H9 (cell line): ENCODE measurements at regions not wholly inside any gene's neighbourhood (a gene's known extent, or its start where the extent isn't known, plus 50 kb on each side); places are given as distances from the start of the nearest gene placed in this dataset.

ENCODE experiments used
- DNase-seq: peaks from one replicate; pipeline ENCODE4 v3.0.0-alpha.2; 2017
- H2AFZ ChIP-seq: one replicate; pipeline ENCODE4 v1.6.1; 2013; ENCODE audit warnings: mild to moderate bottlenecking, low read length, control low read depth, moderate library complexity
- H2AK5ac ChIP-seq: 2 replicates; pipeline ENCODE4 v1.6.1; 2013; ENCODE audit warnings: low read length, control low read depth, mixed read lengths; ENCODE audit not compliant: insufficient read length
- H2BK120ac ChIP-seq: one replicate; pipeline ENCODE4 v1.6.1; 2013; ENCODE audit warnings: low read depth, mild to moderate bottlenecking, low read length, control low read depth, inconsistent platforms; ENCODE audit not compliant: poor library complexity, severe bottlenecking
- H2BK12ac ChIP-seq: 2 replicates; pipeline ENCODE4 v1.6.1; 2013; ENCODE audit warnings: low read length, control low read depth, mixed read lengths, low read depth; ENCODE audit not compliant: insufficient read length
- H2BK15ac ChIP-seq: 2 replicates; pipeline ENCODE4 v1.6.1; 2013; ENCODE audit warnings: low read depth, low read length, control low read depth
- H2BK20ac ChIP-seq: one replicate; pipeline ENCODE4 v1.6.1; 2013; ENCODE audit warnings: low read depth, mild to moderate bottlenecking, low read length, control low read depth, inconsistent platforms; ENCODE audit not compliant: poor library complexity, severe bottlenecking
- H2BK5ac ChIP-seq: 2 replicates; pipeline ENCODE4 v1.6.1; 2013; ENCODE audit warnings: low read length, control low read depth, mixed read lengths; ENCODE audit not compliant: insufficient read length
- H3K14ac ChIP-seq: 2 replicates; pipeline ENCODE4 v1.6.1; 2013; ENCODE audit warnings: low read length, control low read depth; ENCODE audit not compliant: insufficient read depth
- H3K18ac ChIP-seq: 2 replicates; pipeline ENCODE4 v1.6.1; 2013; ENCODE audit warnings: low read depth, mild to moderate bottlenecking, mixed read lengths, low read length, control low read depth; ENCODE audit not compliant: insufficient read length
- H3K23ac ChIP-seq: 2 replicates; pipeline ENCODE4 v1.6.1; 2013; ENCODE audit warnings: low read length, control low read depth, mixed read lengths, low read depth; ENCODE audit not compliant: insufficient read length
- H3K23me2 ChIP-seq: 2 replicates; pipeline ENCODE4 v1.6.1; 2013; ENCODE audit warnings: low read depth, mild to moderate bottlenecking, mixed read lengths, low read length, control low read depth; ENCODE audit not compliant: insufficient read length, poor library complexity, severe bottlenecking
- H3K27ac ChIP-seq: 2 replicates; pipeline ENCODE4 v1.5.1; 2013; ENCODE audit warnings: low read length, control low read depth, mixed read lengths, low read depth; ENCODE audit not compliant: insufficient read length
- H3K27me3 ChIP-seq: 2 replicates; pipeline ENCODE4 v1.6.1; 2013; ENCODE audit warnings: low read length, control low read depth, inconsistent platforms; ENCODE audit not compliant: insufficient read depth
- H3K4ac ChIP-seq: 2 replicates; pipeline ENCODE4 v1.6.1; 2013; ENCODE audit warnings: low read depth, mild to moderate bottlenecking, control low read depth, inconsistent platforms, low read length, moderate library complexity
- H3K4me1 ChIP-seq: 2 replicates; pipeline ENCODE4 v1.6.1; 2013; ENCODE audit warnings: low read length, control low read depth, inconsistent platforms; ENCODE audit not compliant: insufficient read depth
- H3K4me2 ChIP-seq: 2 replicates; pipeline ENCODE4 v1.6.1; 2013; ENCODE audit warnings: low read length, control low read depth, mixed read lengths; ENCODE audit not compliant: insufficient read length, insufficient read depth
- H3K56ac ChIP-seq: 2 replicates; pipeline ENCODE4 v1.6.1; 2013; ENCODE audit warnings: low read depth, mild to moderate bottlenecking, mixed read lengths, low read length, control low read depth; ENCODE audit not compliant: insufficient read length
- H3K79me1 ChIP-seq: 2 replicates; pipeline ENCODE4 v1.6.1; 2013; ENCODE audit warnings: low read depth, mild to moderate bottlenecking, moderate library complexity, low read length, control low read depth, inconsistent platforms; ENCODE audit not compliant: insufficient read depth, poor library complexity, severe bottlenecking
- H3K79me2 ChIP-seq: 2 replicates; pipeline ENCODE4 v1.6.1; 2013; ENCODE audit warnings: low read length, control low read depth, inconsistent platforms; ENCODE audit not compliant: insufficient read depth
- H3K9ac ChIP-seq: 2 replicates; pipeline ENCODE4 v1.6.1; 2013; ENCODE audit warnings: low read length, control low read depth, mixed read lengths; ENCODE audit not compliant: insufficient read length; ENCODE audit errors: extremely low read depth
- H3K9me3 ChIP-seq: one replicate; pipeline ENCODE4 v1.6.1; 2013; ENCODE audit warnings: low read depth, low read length, inconsistent platforms; ENCODE audit not compliant: control insufficient read depth
- H3T11ph ChIP-seq: one replicate; pipeline ENCODE4 v1.6.1; 2013; ENCODE audit warnings: mild to moderate bottlenecking, low read length, control low read depth, inconsistent platforms
- H4K20me1 ChIP-seq: one replicate; pipeline ENCODE4 v1.6.1; 2013; ENCODE audit not compliant: control insufficient read depth, insufficient read length, insufficient read depth
- H4K5ac ChIP-seq: 2 replicates; pipeline ENCODE4 v1.6.1; 2013; ENCODE audit warnings: low read depth, mild to moderate bottlenecking, mixed read lengths, low read length, control low read depth; ENCODE audit not compliant: insufficient read length
- H4K8ac ChIP-seq: replicated peaks from 2 replicates; pipeline ENCODE4 v1.6.1; 2013; ENCODE audit warnings: low read length, control low read depth, mixed read lengths, low read depth; ENCODE audit not compliant: insufficient read length
- H4K91ac ChIP-seq: 2 replicates; pipeline ENCODE4 v1.6.1; 2013; ENCODE audit warnings: low read depth, mild to moderate bottlenecking, moderate library complexity, mixed read lengths, low read length, control low read depth; ENCODE audit not compliant: insufficient read length
- H3K27ac Mint-ChIP-seq, 3 experiments: 2 replicates in 2 of 3; 3 replicates in 1 of 3; pipeline ENCODE4 v1.8.0; 2020 to 2021; ENCODE audit warnings: mixed read lengths in 3 of 3, mild to moderate bottlenecking in 1 of 3, moderate library complexity in 1 of 3
- H3K27me3 Mint-ChIP-seq: 2 replicates; pipeline ENCODE4 v1.8.0; 2021; ENCODE audit warnings: low read depth, mild to moderate bottlenecking, moderate library complexity, mixed read lengths
- H3K36me3 Mint-ChIP-seq, 3 experiments: 2 replicates in 2 of 3; 3 replicates in 1 of 3; pipeline ENCODE4 v1.8.0; 2020 to 2021; ENCODE audit warnings: low read depth in 3 of 3, mixed read lengths in 3 of 3; ENCODE audit not compliant: insufficient read depth in 1 of 3
- H3K4me1 Mint-ChIP-seq, 2 experiments: 2 replicates each; pipeline ENCODE4 v1.8.0; 2020; ENCODE audit warnings: mixed read lengths in 2 of 2
- H3K4me3 Mint-ChIP-seq, 2 experiments: 2 replicates in 1 of 2; 3 replicates in 1 of 2; pipeline ENCODE4 v1.8.0; 2020 to 2021; ENCODE audit warnings: mild to moderate bottlenecking in 2 of 2, mixed read lengths in 2 of 2, moderate library complexity in 1 of 2
- H3K9me3 Mint-ChIP-seq, 2 experiments: 2 replicates in 1 of 2; 3 replicates in 1 of 2; pipeline ENCODE4 v1.8.0; 2020; ENCODE audit warnings: mild to moderate bottlenecking in 2 of 2, mixed read lengths in 2 of 2, moderate library complexity in 1 of 2
- CTCF ChIP-seq: fragments of 200-600 bp; sonication (generic); conservative IDR thresholded peaks from 3 replicates; pipeline ENCODE4 v1.8.0; 2021; ENCODE audit warnings: antibody characterized with exemption, mild to moderate bottlenecking
- WGBS: extraction: QIAGEN DNeasy Blood & Tissue Kit; methylation state at CpG from one replicate; pipeline ENCODE4 v1.1.7; 2013; ENCODE audit warnings: missing lambda C conversion rate, low lambda C conversion rate, mixed read lengths; ENCODE audit not compliant: insufficient read length; ENCODE audit errors: extremely low coverage; 5-methylcytosine and 5-hydroxymethylcytosine counted together

GRCh38 chr4:124887739-124888138 is 175.2 kb upstream of the ANKRD50 start:
- Histone ChIP-seq H4K91ac (no peak overlapping the region), H3K27me3 (no peaks in the 10 kb centered on the region), H3K4me1 (no peaks in the 10 kb centered on the region), H2BK20ac (no peak overlapping the region), H2BK5ac (no peak overlapping the region), H3T11ph (no peak overlapping the region), H4K8ac (no peak overlapping the region), H3K27ac (no peak overlapping the region), H3K14ac (no peak overlapping the region), H2BK12ac (no peak overlapping the region), H3K23ac (no peak overlapping the region), H3K79me1 (no peaks in the 10 kb centered on the region), H2BK120ac (no peak overlapping the region), H3K4me2 (no peak overlapping the region), H3K18ac (no peak overlapping the region), H4K5ac (no peak overlapping the region), H3K9me3 (no peaks in the 10 kb centered on the region), H3K4ac (no peak overlapping the region), H3K79me2 (no peaks in the 10 kb centered on the region), H2AK5ac (no peak overlapping the region), H3K23me2 (no peaks in the 10 kb centered on the region), H2AFZ (no peak overlapping the region), H3K9ac (no peak overlapping the region), H4K20me1 (no peaks in the 10 kb centered on the region), H2BK15ac (no peak overlapping the region), H3K56ac (no peak overlapping the region)
- Mint-ChIP-seq H3K9me3 (no peaks in the 10 kb centered on the region), H3K36me3 (no peaks in the 10 kb centered on the region), H3K27ac (no peak overlapping the region), H3K27me3 (no peaks in the 10 kb centered on the region), H3K4me1 (peaks cover 20% of the 10 kb centered on the region in 2 experiments), H3K4me3 (no peak overlapping the region)
- TF ChIP-seq CTCF = no peak
- DNase-seq = no peak
- WGBS = no CpG with 5 or more reads among the region's 3 CpGs
